Mammary epithelial cell (primary cell): ENCODE measurements at regions not wholly inside any gene's neighbourhood (a gene's known extent, or its start where the extent isn't known, plus 50 kb on each side); places are given as distances from the start of the nearest gene placed in this dataset.

Source experiments
- CTCF ChIP-seq, 2 donors: IDR thresholded peaks in 1 of 2; conservative IDR thresholded peaks in 1 of 2; 2 replicates each; pipeline ENCODE4 v1.5.1; 2011 to 2012; ENCODE audit warnings: inconsistent platforms in 2 of 2, low read length in 2 of 2, mild to moderate bottlenecking in 2 of 2, control low read depth in 1 of 2, low read depth in 1 of 2; ENCODE audit not compliant: insufficient read depth in 1 of 2; ENCODE audit errors: extremely low read depth in 1 of 2
- EZH2 ChIP-seq: IDR thresholded peaks from 2 replicates; pipeline ENCODE4 v1.6.1; 2012; ENCODE audit warnings: low read length, inconsistent platforms, borderline replicate concordance

DNA sequence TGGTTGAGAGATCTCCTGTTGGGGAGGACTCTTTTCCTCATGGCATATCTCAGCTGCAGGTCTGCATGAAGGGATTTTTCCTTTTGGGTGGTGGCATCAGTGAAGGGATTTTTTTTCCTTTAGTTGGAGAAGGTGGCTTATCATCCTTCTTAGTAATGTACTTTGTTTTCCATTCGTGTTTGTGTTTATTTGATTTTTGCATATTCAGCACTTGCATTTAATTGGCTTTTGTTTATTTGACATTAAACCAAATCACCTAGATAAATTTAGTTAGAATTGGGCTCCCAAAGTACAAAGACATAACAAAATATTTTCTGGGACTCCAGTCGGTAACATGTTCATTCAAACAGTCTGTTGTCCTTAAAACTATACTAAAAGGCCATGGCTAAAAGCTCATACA, 56.2 kb upstream of the MANEA start:
- TF ChIP-seq CTCF (conservative IDR thresholded peaks at IDR 0.05 in 1 of 2, IDR thresholded peaks at IDR 0.05 in 1 of 2; ENCODE audit: extremely low read depth in 1 of 2, insufficient read depth in 1 of 2, low read depth in 1 of 2, low read length in 2 of 2) (no peak), EZH2 (no peak)
